IMR-90 (cell line): ENCODE measurements at regions not wholly inside any gene's neighbourhood (a gene's known extent, or its start where the extent isn't known, plus 50 kb on each side); places are given as distances from the start of the nearest gene placed in this dataset.

Source experiments
- ATAC-seq: fragments of 200-7000 bp; cut with Tn5 transposase; 2 replicates; pipeline ENCODE4 v1.9.1; 2020; ENCODE audit warnings: low read depth, mild to moderate bottlenecking, moderate library complexity
- BruUV-seq: library from RNA; stranded (reverse); fragments of 400-500 nt; replicated peaks from 2 replicates; lab custom pipeline; 2021; lab: Mats Ljungman, UMichigan
- CTCF ChIA-PET: fragments of 300-600 bp; formaldehyde crosslinking; extraction: SDS; loops from one replicate; lab custom pipeline; 2021; ENCODE audit warnings: antibody characterized with exemption; lab: Yijun Ruan, JAX
- POLR2A ChIA-PET: fragments of 300-600 bp; sonication (Branson Sonifier 250); formaldehyde crosslinking; loops from one replicate; lab custom pipeline; 2022; ENCODE audit warnings: antibody characterized with exemption; ENCODE audit not compliant: unreplicated experiment; lab: Charles Lee
- DNase-seq: peaks from one replicate; pipeline ENCODE4 v3.0.0; 2013
- H2AFZ ChIP-seq: replicated peaks from 2 replicates; pipeline ENCODE3; 2013; ENCODE audit warnings: low read length, mild to moderate bottlenecking; ENCODE audit not compliant: poor library complexity
- H2AK5ac ChIP-seq: 2 replicates; pipeline ENCODE4 v1.6.1; 2013; ENCODE audit warnings: low read depth, low read length, inconsistent platforms
- H2AK9ac ChIP-seq: replicated peaks from 2 replicates; pipeline ENCODE3; 2013; ENCODE audit warnings: mild to moderate bottlenecking, low read depth, low read length, moderate library complexity; ENCODE audit not compliant: poor library complexity
- H2BK120ac ChIP-seq: 2 replicates; pipeline ENCODE4 v1.6.1; 2013; ENCODE audit warnings: low read depth, low read length, inconsistent platforms
- H2BK15ac ChIP-seq: 3 replicates; pipeline ENCODE4 v1.6.1; 2013; ENCODE audit warnings: low read depth, low read length, inconsistent platforms
- H2BK20ac ChIP-seq: 2 replicates; pipeline ENCODE4 v1.6.1; 2013; ENCODE audit warnings: low read depth, mild to moderate bottlenecking, inconsistent platforms, low read length, moderate library complexity
- H2BK5ac ChIP-seq: 2 replicates; pipeline ENCODE4 v1.6.1; 2013; ENCODE audit warnings: mild to moderate bottlenecking, low read depth, low read length, inconsistent platforms; ENCODE audit not compliant: poor library complexity, severe bottlenecking
- H3K14ac ChIP-seq: replicated peaks from 2 replicates; pipeline ENCODE4 v1.6.1; 2013; ENCODE audit warnings: low read depth, low read length, inconsistent platforms
- H3K18ac ChIP-seq: 2 replicates; pipeline ENCODE4 v1.6.1; 2013; ENCODE audit warnings: low read depth, low read length, control low read depth
- H3K23ac ChIP-seq: 2 replicates; pipeline ENCODE4 v1.6.1; 2013; ENCODE audit warnings: low read depth, low read length, inconsistent platforms
- H3K27ac ChIP-seq: 2 replicates; pipeline ENCODE4 v1.5.1; 2013; ENCODE audit warnings: mild to moderate bottlenecking, control low read depth, low read length; ENCODE audit not compliant: insufficient read depth
- H3K27me3 ChIP-seq: 2 replicates; pipeline ENCODE4 v1.6.1; 2013; ENCODE audit warnings: low read length; ENCODE audit not compliant: control insufficient read depth, insufficient read depth
- H3K36me3 ChIP-seq: 2 replicates; pipeline ENCODE4 v1.6.1; 2013; ENCODE audit warnings: low read length, mixed read lengths; ENCODE audit not compliant: control insufficient read depth, insufficient read depth
- H3K4ac ChIP-seq: 2 replicates; pipeline ENCODE4 v1.6.1; 2013; ENCODE audit warnings: low read depth, low read length, inconsistent platforms
- H3K4me1 ChIP-seq: 2 replicates; pipeline ENCODE4 v1.6.1; 2013; ENCODE audit warnings: low read length, mixed read lengths; ENCODE audit not compliant: control insufficient read depth, insufficient read depth
- H3K4me2 ChIP-seq: 2 replicates; pipeline ENCODE4 v1.6.1; 2013; ENCODE audit warnings: low read depth, mild to moderate bottlenecking, control low read depth, low read length, moderate library complexity
- H3K4me3 ChIP-seq: 2 replicates; pipeline ENCODE4 v1.5.1; 2013; ENCODE audit warnings: low read depth, mild to moderate bottlenecking, control low read depth, low read length, moderate library complexity; ENCODE audit not compliant: insufficient read depth
- H3K56ac ChIP-seq: 2 replicates; pipeline ENCODE4 v1.6.1; 2013; ENCODE audit warnings: low read length, inconsistent platforms; ENCODE audit not compliant: insufficient read depth; ENCODE audit errors: extremely low read depth
- H3K79me1 ChIP-seq, 2 experiments: 2 replicates each; pipeline ENCODE4 v1.6.1; 2013; ENCODE audit warnings: low read length in 2 of 2, inconsistent platforms in 1 of 2, low read depth in 1 of 2
- H3K9ac ChIP-seq: 2 replicates; pipeline ENCODE4 v1.6.1; 2013; ENCODE audit warnings: low read depth, low read length, control low read depth
- H3K9me1 ChIP-seq: 2 replicates; pipeline ENCODE4 v1.6.1; 2013; ENCODE audit warnings: low read length, inconsistent platforms; ENCODE audit not compliant: insufficient read depth
- H3K9me3 ChIP-seq: 2 replicates; pipeline ENCODE4 v1.6.1; 2013; ENCODE audit warnings: low read length; ENCODE audit not compliant: control insufficient read depth, insufficient read depth
- H4K20me1 ChIP-seq: 2 replicates; pipeline ENCODE4 v1.6.1; 2013; ENCODE audit warnings: low read length, inconsistent platforms; ENCODE audit not compliant: insufficient read depth
- H4K5ac ChIP-seq: 2 replicates; pipeline ENCODE4 v1.6.1; 2013; ENCODE audit warnings: mild to moderate bottlenecking, low read depth, low read length, control low read depth
- H4K8ac ChIP-seq, 2 experiments: 2 replicates each; pipeline ENCODE4 v1.6.1; 2013; ENCODE audit warnings: low read depth in 2 of 2, low read length in 2 of 2, control low read depth in 1 of 2, inconsistent platforms in 1 of 2
- H4K91ac ChIP-seq: 2 replicates; pipeline ENCODE4 v1.6.1; 2013; ENCODE audit warnings: low read depth, low read length, inconsistent platforms; ENCODE audit not compliant: insufficient read depth
- ELK1 ChIP-seq: fragments of 150-350 bp; IDR thresholded peaks from 2 replicates; pipeline ENCODE4 v1.6.1; 2016; ENCODE audit warnings: low read depth, mild to moderate bottlenecking, low read length, moderate library complexity, borderline replicate concordance
- MAFK ChIP-seq: IDR thresholded peaks from 2 replicates; pipeline ENCODE4 v1.6.1; 2012; ENCODE audit warnings: low read depth, low read length, improper control_type of control experiment
- MAZ ChIP-seq: IDR thresholded peaks from 2 replicates; pipeline ENCODE4 v1.6.1; 2012; ENCODE audit warnings: low read depth, mild to moderate bottlenecking, low read length, improper control_type of control experiment, moderate library complexity, borderline replicate concordance
- MXI1 ChIP-seq: IDR thresholded peaks from 2 replicates; pipeline ENCODE4 v1.6.1; 2012; ENCODE audit warnings: low read depth, mild to moderate bottlenecking, low read length, moderate library complexity, borderline replicate concordance
- POLR2A ChIP-seq: IDR thresholded peaks from 2 replicates; pipeline ENCODE4 v1.6.1; 2012; ENCODE audit warnings: mild to moderate bottlenecking, low read depth, low read length
- RAD21 ChIP-seq: IDR thresholded peaks from 2 replicates; pipeline ENCODE4 v1.6.1; 2012; ENCODE audit warnings: low read length, improper control_type of control experiment
- RCOR1 ChIP-seq: IDR thresholded peaks from 2 replicates; pipeline ENCODE4 v1.6.1; 2012; ENCODE audit warnings: mild to moderate bottlenecking, low read length, improper control_type of control experiment; ENCODE audit not compliant: insufficient replicate concordance
- WGBS, 2 experiments: methylation state at CpG; one replicate each; pipeline versions ENCODE4 v1.1.5 to v1.1.7; 2013; ENCODE audit warnings: missing lambda C conversion rate in 2 of 2; ENCODE audit not compliant: insufficient read length in 1 of 2; ENCODE audit errors: extremely low coverage in 2 of 2; 5-methylcytosine and 5-hydroxymethylcytosine counted together
- dilution Hi-C: fragments of 300-500 bp; cut with HindIII; formaldehyde crosslinking; loops from one replicate; pipeline ENCODE4 v1.14.3; 2018; ENCODE audit warnings: low sequenced_read_pairs; ENCODE audit not compliant: unreplicated experiment
- in situ Hi-C: fragments of 300-500 bp; cut with MboI; formaldehyde crosslinking; loops from 3 replicates; pipeline ENCODE4 v1.14.3; 2019; ENCODE audit warnings: low sequenced_read_pairs, inconsistent platforms, mixed read lengths
- intact Hi-C: fragments of 100-400 bp; cut with micrococcal nuclease; formaldehyde crosslinking; loops from 2 replicates; pipeline ENCODE4 v1.10.0; 2022

- Histone ChIP-seq H3K9ac (no peak overlapping the region), H3K9me3 (peaks cover 82% of the 10 kb centered on the region), H3K9me1 (no peaks in the 10 kb centered on the region), H3K27me3 (no peaks in the 10 kb centered on the region), H3K79me1 (no peaks in the 10 kb centered on the region), H4K91ac (no peak overlapping the region), H3K56ac (no peak overlapping the region), H2AK5ac (no peak overlapping the region), H4K5ac (no peak overlapping the region), H3K4me3 (no peak overlapping the region), H3K23ac (no peak overlapping the region), H3K18ac (no peak overlapping the region), H2AK9ac (no peak overlapping the region), H2BK15ac (no peak overlapping the region), H4K8ac (no peak overlapping the region), H2BK120ac (no peak overlapping the region), H2BK5ac (no peak overlapping the region), H3K27ac (no peak overlapping the region), H2BK20ac (no peak overlapping the region), H3K36me3 (no peaks in the 10 kb centered on the region), H3K14ac (no peak overlapping the region), H3K4me2 (no peak overlapping the region), H3K4ac (no peak overlapping the region), H2AFZ (no peak overlapping the region), H3K4me1 (no peaks in the 10 kb centered on the region), H4K20me1 (no peaks in the 10 kb centered on the region)
- no peak for DNase-seq
- ChIA-PET CTCF (no interaction called here), POLR2A (no interaction called here)
- dilution Hi-C loops, result no loop called here
- ATAC-seq, result no peak
- BruUV-seq, result no TSS peak
- WGBS, 2 experiments, result no CpG with 5 or more reads among the region's 25 CpGs
- in situ Hi-C loops, result no loop called here
- TF ChIP-seq POLR2A, result no peak
- TF ChIP-seq ELK1, result no peak
- TF ChIP-seq RCOR1, result no peak
- TF ChIP-seq MXI1, result no peak
- TF ChIP-seq RAD21, result no peak
- TF ChIP-seq MAFK, result no peak
- TF ChIP-seq MAZ, result no peak
- intact Hi-C loops, result no loop called here
These were observed 210.7 kb upstream of the SALL3 start for GRCh38 chr18:78768656-78769501.
